Loucy (cell line): ENCODE measurements at regions not wholly inside any gene's neighbourhood (a gene's known extent, or its start where the extent isn't known, plus 50 kb on each side); places are given as distances from the start of the nearest gene placed in this dataset.

Source experiments
- H2AFZ ChIP-seq: fragments of 200-600 bp; sonication (generic); 2 replicates; pipeline ENCODE4 v1.6.0; 2016; ENCODE audit warnings: antibody characterized with exemption, mild to moderate bottlenecking, low read length, moderate library complexity
- H3F3A ChIP-seq: fragments of 200-600 bp; 2 replicates; pipeline ENCODE4 v1.6.0; 2016; ENCODE audit warnings: antibody characterized with exemption, low read depth, mild to moderate bottlenecking
- H3K27me3 ChIP-seq: fragments of 200-600 bp; sonication (generic); 2 replicates; pipeline ENCODE4 v1.6.1; 2014; ENCODE audit warnings: low read length, mild to moderate bottlenecking; ENCODE audit not compliant: insufficient read depth, poor library complexity, severe bottlenecking
- H3K36me3 ChIP-seq: fragments of 200-600 bp; sonication (generic); 2 replicates; pipeline ENCODE4 v1.6.1; 2016; ENCODE audit warnings: low read length; ENCODE audit not compliant: insufficient read depth
- H3K4me1 ChIP-seq: fragments of 200-600 bp; sonication (generic); 2 replicates; pipeline ENCODE4 v1.5.1; 2014; ENCODE audit warnings: low read length, mild to moderate bottlenecking; ENCODE audit not compliant: insufficient read depth, poor library complexity, severe bottlenecking
- H3K4me2 ChIP-seq: fragments of 200-600 bp; sonication (generic); 2 replicates; pipeline ENCODE4 v1.6.0; 2014; ENCODE audit warnings: antibody characterized with exemption, low read length, low read depth, mild to moderate bottlenecking; ENCODE audit not compliant: poor library complexity, severe bottlenecking
- H3K4me3 ChIP-seq: fragments of 200-600 bp; sonication (generic); 2 replicates; pipeline ENCODE4 v1.5.1; 2014; ENCODE audit warnings: low read length, mild to moderate bottlenecking, mixed read lengths; ENCODE audit not compliant: poor library complexity, severe bottlenecking
- H3K79me2 ChIP-seq: fragments of 200-600 bp; sonication (generic); 2 replicates; pipeline ENCODE4 v1.6.1; 2014; ENCODE audit warnings: low read length; ENCODE audit not compliant: insufficient read depth
- H3K9ac ChIP-seq: fragments of 200-600 bp; sonication (generic); 2 replicates; pipeline ENCODE4 v1.6.0; 2014; ENCODE audit warnings: mild to moderate bottlenecking, low read depth, low read length, moderate library complexity; ENCODE audit not compliant: poor library complexity, severe bottlenecking
- H3K9me2 ChIP-seq: fragments of 200-600 bp; sonication (generic); replicated peaks from 2 replicates; pipeline ENCODE4 v1.6.1; 2016; ENCODE audit warnings: low read depth, low read length, mixed read lengths
- H3K9me3 ChIP-seq: fragments of 200-600 bp; sonication (generic); 2 replicates; pipeline ENCODE4 v1.6.1; 2014; ENCODE audit warnings: mild to moderate bottlenecking, antibody characterized with exemption, low read length, low read depth; ENCODE audit not compliant: insufficient read depth
- H4K20me1 ChIP-seq: fragments of 200-600 bp; sonication (generic); 2 replicates; pipeline ENCODE4 v1.6.0; 2014; ENCODE audit warnings: antibody characterized with exemption, low read length, mild to moderate bottlenecking; ENCODE audit not compliant: insufficient read depth, poor library complexity, severe bottlenecking
- CTCF ChIP-seq: fragments of 200-600 bp; sonication (generic); conservative IDR thresholded peaks from 2 replicates; pipeline ENCODE4 v1.5.1; 2014; ENCODE audit warnings: mild to moderate bottlenecking, antibody characterized with exemption, low read length
- EZH2phosphoT487 ChIP-seq: fragments of 200-600 bp; IDR thresholded peaks from 2 replicates; pipeline ENCODE4 v1.6.1; 2018; ENCODE audit warnings: antibody characterized with exemption, mild to moderate bottlenecking, moderate library complexity, borderline replicate concordance

GRCh38 chr11:92804388-92804966 lies 165.0 kb upstream of the MTNR1B start:
- H3K9ac ChIP-seq = no peak overlapping the region
- H3K4me2 ChIP-seq = no peak overlapping the region
- no peak overlapping the region for H3K4me3 ChIP-seq
- no peak for TF ChIP-seq EZH2phosphoT487
- no peak for TF ChIP-seq CTCF
- no peaks in the 10 kb centered on the region for H3K79me2 ChIP-seq
- no peaks in the 10 kb centered on the region for H3F3A ChIP-seq
- no peaks in the 10 kb centered on the region for H3K4me1 ChIP-seq
- no peaks in the 10 kb centered on the region; the same call in 1 of the 2 replicates for H3K9me3 ChIP-seq
- no peaks in the 10 kb centered on the region for H3K27me3 ChIP-seq
- no peaks in the 10 kb centered on the region for H3K36me3 ChIP-seq
- H4K20me1 ChIP-seq = no peaks in the 10 kb centered on the region
- no peaks in the 10 kb centered on the region for H3K9me2 ChIP-seq
- no peak overlapping the region for H2AFZ ChIP-seq

GRCh38 chr11:92808022-92808421 lies 161.4 kb upstream of the MTNR1B start:
- Histone ChIP-seq H3K9ac (no peak overlapping the region), H2AFZ (no peak overlapping the region), H3K27me3 (no peaks in the 10 kb centered on the region), H3K4me3 (no peak overlapping the region), H3K79me2 (no peaks in the 10 kb centered on the region), H3K4me2 (no peak overlapping the region), H4K20me1 (no peaks in the 10 kb centered on the region), H3K9me3 (no peaks in the 10 kb centered on the region), H3K9me2 (no peaks in the 10 kb centered on the region), H3K36me3 (no peaks in the 10 kb centered on the region), H3K4me1 (no peaks in the 10 kb centered on the region), H3F3A (no peaks in the 10 kb centered on the region)
- no peak for TF ChIP-seq CTCF
- TF ChIP-seq EZH2phosphoT487 = no peak

- Histone ChIP-seq H3K79me2 (no peaks in the 10 kb centered on the region), H3K4me2 (no peak overlapping the region), H3K4me3 (no peak overlapping the region), H2AFZ (no peak overlapping the region), H3F3A (no peaks in the 10 kb centered on the region), H3K9ac (no peak overlapping the region), H3K4me1 (no peaks in the 10 kb centered on the region), H3K9me3 (no peaks in the 10 kb centered on the region), H4K20me1 (no peaks in the 10 kb centered on the region), H3K9me2 (no peaks in the 10 kb centered on the region), H3K27me3 (no peaks in the 10 kb centered on the region), H3K36me3 (no peaks in the 10 kb centered on the region)
- no peak for TF ChIP-seq EZH2phosphoT487
- TF ChIP-seq CTCF = no peak
These were observed 158.9 kb upstream of the MTNR1B start for GRCh38 chr11:92810423-92811064.
